ENCODE measurements at regions not wholly inside any gene's neighbourhood (a gene's known extent, or its start where the extent isn't known, plus 50 kb on each side); places are given as distances from the start of the nearest gene placed in this dataset.

DNA sequence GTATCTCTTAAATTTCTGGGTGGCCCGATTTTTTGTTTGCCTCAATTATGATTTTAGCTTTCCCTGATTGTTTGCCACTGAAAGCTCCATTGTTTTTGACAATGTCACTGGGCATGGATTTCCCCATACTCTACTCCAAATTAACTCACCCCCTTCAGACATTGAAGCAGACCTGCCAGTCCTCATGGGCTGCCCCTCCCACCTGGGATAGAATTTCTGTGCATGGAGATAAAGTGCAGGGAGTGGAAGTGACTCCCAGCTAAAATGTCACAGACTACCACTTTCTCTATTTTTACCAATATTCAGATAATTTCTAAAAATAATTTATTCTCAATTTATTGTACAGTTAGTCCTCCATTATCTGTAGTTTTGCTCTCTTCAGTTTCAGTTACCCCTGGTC, 79.1 kb upstream of the CLPB start (continued):
- TF ChIP-seq, protein P1, sequence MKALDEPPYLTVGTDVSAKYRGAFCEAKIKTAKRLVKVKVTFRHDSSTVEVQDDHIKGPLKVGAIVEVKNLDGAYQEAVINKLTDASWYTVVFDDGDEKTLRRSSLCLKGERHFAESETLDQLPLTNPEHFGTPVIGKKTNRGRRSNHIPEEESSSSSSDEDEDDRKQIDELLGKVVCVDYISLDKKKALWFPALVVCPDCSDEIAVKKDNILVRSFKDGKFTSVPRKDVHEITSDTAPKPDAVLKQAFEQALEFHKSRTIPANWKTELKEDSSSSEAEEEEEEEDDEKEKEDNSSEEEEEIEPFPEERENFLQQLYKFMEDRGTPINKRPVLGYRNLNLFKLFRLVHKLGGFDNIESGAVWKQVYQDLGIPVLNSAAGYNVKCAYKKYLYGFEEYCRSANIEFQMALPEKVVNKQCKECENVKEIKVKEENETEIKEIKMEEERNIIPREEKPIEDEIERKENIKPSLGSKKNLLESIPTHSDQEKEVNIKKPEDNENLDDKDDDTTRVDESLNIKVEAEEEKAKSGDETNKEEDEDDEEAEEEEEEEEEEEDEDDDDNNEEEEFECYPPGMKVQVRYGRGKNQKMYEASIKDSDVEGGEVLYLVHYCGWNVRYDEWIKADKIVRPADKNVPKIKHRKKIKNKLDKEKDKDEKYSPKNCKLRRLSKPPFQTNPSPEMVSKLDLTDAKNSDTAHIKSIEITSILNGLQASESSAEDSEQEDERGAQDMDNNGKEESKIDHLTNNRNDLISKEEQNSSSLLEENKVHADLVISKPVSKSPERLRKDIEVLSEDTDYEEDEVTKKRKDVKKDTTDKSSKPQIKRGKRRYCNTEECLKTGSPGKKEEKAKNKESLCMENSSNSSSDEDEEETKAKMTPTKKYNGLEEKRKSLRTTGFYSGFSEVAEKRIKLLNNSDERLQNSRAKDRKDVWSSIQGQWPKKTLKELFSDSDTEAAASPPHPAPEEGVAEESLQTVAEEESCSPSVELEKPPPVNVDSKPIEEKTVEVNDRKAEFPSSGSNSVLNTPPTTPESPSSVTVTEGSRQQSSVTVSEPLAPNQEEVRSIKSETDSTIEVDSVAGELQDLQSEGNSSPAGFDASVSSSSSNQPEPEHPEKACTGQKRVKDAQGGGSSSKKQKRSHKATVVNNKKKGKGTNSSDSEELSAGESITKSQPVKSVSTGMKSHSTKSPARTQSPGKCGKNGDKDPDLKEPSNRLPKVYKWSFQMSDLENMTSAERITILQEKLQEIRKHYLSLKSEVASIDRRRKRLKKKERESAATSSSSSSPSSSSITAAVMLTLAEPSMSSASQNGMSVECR (CRISPR knock-in tag; IDR thresholded peaks at IDR 0.05; ENCODE audit: borderline replicate concordance), result no peak
- no peak for TF ChIP-seq GTF2I (CRISPR knock-in tag; conservative IDR thresholded peaks at IDR 0.05)
- no peak for TF ChIP-seq ATF1 (CRISPR knock-in tag; IDR thresholded peaks at IDR 0.05)
- TF ChIP-seq, protein P2, sequence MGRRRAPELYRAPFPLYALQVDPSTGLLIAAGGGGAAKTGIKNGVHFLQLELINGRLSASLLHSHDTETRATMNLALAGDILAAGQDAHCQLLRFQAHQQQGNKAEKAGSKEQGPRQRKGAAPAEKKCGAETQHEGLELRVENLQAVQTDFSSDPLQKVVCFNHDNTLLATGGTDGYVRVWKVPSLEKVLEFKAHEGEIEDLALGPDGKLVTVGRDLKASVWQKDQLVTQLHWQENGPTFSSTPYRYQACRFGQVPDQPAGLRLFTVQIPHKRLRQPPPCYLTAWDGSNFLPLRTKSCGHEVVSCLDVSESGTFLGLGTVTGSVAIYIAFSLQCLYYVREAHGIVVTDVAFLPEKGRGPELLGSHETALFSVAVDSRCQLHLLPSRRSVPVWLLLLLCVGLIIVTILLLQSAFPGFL (CRISPR knock-in tag; IDR thresholded peaks at IDR 0.05; ENCODE audit: borderline replicate concordance), result no peak

DNA sequence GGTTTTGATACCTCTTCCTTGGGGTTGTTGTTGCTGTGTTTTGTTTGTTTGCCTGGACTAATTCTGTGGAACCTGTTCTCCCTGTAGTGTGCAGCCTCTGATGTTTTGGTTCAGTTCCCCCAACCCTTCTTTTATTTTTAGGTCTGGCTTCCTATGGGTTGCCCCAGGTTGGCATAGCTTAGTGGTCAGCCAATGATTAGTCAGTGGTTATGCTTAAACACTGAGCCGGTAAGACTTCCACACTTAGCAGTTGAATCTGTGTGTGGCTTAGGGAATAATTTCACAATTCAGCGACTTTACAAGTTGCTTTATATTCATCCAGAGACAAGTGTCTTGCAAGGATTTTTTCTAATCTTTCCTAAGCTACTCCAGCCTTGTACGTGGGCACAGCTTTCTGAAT, 78.6 kb upstream of the CLPB start:
- ATAC-seq (no peak), DNase-seq (ENCODE audit: low spot score) (no peak)
- Mint-ChIP-seq H3K4me3 (no peak overlapping the region), H3K27me3 (ENCODE audit: low read depth) (peaks cover 24% of the 10 kb centered on the region), H3K27ac (no peak overlapping the region), H3K9me3 (peaks cover 47% of the 10 kb centered on the region), H3K4me1 (peaks cover 2% of the 10 kb centered on the region; the same call in 1 of the 2 replicates), H3K36me3 (peaks cover 24% of the 10 kb centered on the region)
- ChIA-PET POLR2A (no interaction called here), CTCF (interaction anchor here (0.9 to 1.2 kb wide), 2 partner anchors 41 to 58 kb away, joined by 3 read pairs; no protein-coding TSS in a partner anchor)
- TF ChIP-seq FOXJ3 (CRISPR knock-in tag; IDR thresholded peaks at IDR 0.05; ENCODE audit: borderline replicate concordance), result no peak
- TF ChIP-seq, protein P3, sequence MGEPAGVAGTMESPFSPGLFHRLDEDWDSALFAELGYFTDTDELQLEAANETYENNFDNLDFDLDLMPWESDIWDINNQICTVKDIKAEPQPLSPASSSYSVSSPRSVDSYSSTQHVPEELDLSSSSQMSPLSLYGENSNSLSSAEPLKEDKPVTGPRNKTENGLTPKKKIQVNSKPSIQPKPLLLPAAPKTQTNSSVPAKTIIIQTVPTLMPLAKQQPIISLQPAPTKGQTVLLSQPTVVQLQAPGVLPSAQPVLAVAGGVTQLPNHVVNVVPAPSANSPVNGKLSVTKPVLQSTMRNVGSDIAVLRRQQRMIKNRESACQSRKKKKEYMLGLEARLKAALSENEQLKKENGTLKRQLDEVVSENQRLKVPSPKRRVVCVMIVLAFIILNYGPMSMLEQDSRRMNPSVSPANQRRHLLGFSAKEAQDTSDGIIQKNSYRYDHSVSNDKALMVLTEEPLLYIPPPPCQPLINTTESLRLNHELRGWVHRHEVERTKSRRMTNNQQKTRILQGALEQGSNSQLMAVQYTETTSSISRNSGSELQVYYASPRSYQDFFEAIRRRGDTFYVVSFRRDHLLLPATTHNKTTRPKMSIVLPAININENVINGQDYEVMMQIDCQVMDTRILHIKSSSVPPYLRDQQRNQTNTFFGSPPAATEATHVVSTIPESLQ (CRISPR knock-in tag; IDR thresholded peaks at IDR 0.05), result no peak

DNA sequence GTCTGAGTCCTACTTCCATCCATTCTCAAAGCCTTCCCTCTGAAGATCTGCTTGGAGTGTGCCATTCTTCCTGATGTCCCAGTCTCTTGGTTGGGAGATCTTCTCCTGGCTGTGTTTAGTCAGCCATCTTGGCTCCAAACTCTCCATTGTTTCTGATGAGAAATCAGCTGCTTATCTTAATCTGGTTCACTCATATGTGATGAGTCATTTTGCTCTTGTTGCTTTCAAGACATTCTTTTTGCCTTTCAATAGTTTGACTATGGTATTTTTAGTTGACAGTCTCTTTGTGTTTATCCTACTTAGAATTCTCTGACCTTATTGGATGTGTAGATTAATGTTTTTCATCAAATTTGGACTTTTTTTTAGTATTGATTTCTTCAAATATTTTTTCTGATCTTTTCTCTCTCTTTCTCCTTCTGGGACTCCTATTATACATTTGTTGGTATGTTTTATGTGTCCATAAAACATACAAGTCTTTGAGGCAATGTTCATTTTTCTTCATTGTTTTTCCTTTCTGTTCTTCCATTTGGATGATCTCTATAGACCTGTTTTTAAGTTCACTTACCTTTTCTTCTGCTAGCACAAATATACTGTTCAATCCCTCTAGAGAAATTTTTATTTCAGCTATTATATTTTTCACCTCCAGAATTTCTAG, 77.2 kb upstream of the CLPB start:
- Mint-ChIP-seq H3K36me3 (peaks cover 37% of the 10 kb centered on the region), H3K4me3 (no peak overlapping the region), H3K9me3 (peaks cover 60% of the 10 kb centered on the region), H3K4me1 (peaks cover 9% of the 10 kb centered on the region), H3K27ac (no peak overlapping the region), H3K27me3 (ENCODE audit: low read depth) (peaks cover 25% of the 10 kb centered on the region)
- POLR2A ChIA-PET, result no interaction called here
- ATAC-seq (no peak), DNase-seq (ENCODE audit: low spot score) (no peak)
- TF ChIP-seq ELF4 (CRISPR knock-in tag; IDR thresholded peaks at IDR 0.05; ENCODE audit: low read depth), result no peak
- CTCF ChIA-PET, result interaction anchor here (1.2 kb wide), 1 partner anchor 214 kb away, joined by 4 read pairs; no protein-coding TSS in a partner anchor

GRCh38 chr11:72507050-72507449, 72.7 kb upstream of the CLPB start:
- ChIA-PET CTCF (interaction anchor here (1.0 to 1.2 kb wide), 2 partner anchors 35 to 47 kb away, joined by 3 read pairs; no protein-coding TSS in a partner anchor), POLR2A (no interaction called here)
- Mint-ChIP-seq H3K36me3 (peaks cover 60% of the 10 kb centered on the region), H3K4me3 (no peak overlapping the region), H3K27me3 (ENCODE audit: low read depth) (peaks cover 39% of the 10 kb centered on the region), H3K9me3 (peaks cover 77% of the 10 kb centered on the region), H3K27ac (no peak overlapping the region), H3K4me1 (peaks cover 14% of the 10 kb centered on the region)
- ATAC-seq (peak; percentile 63), DNase-seq (ENCODE audit: low spot score) (no peak)
- no peak for TF ChIP-seq RELA (CRISPR knock-in tag; IDR thresholded peaks at IDR 0.05; ENCODE audit: borderline replicate concordance)

DNA sequence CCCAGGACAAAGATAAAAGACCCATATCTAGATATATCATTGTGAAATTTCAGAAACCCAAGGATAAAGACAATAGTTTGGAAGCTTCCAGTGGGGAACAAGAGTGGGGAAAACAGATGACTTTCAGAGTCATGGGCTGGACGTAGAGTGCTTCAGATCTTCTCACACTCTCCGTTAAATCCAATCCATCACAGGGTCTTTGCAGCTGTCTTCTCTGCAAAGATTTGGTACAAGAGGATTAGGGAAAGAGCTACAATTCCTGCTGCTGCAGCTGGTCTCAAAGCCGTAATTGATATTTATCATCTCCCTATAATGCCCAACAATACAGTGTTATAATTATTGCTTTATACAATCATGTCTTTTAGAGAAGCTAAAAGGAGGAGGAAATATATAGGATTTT, 63.4 kb upstream of the CLPB start:
- TF ChIP-seq ZNF416 (CRISPR knock-in tag; IDR thresholded peaks at IDR 0.05) (no peak), ZNF232 (CRISPR knock-in tag; IDR thresholded peaks at IDR 0.05) (no peak), KAT7 (CRISPR knock-in tag; IDR thresholded peaks at IDR 0.05; ENCODE audit: borderline replicate concordance) (no peak), SMAD3 (CRISPR knock-in tag; IDR thresholded peaks at IDR 0.05; ENCODE audit: borderline replicate concordance) (no peak), MYBL2 (CRISPR knock-in tag; IDR thresholded peaks at IDR 0.05) (no peak), PRRX2 (CRISPR knock-in tag; IDR thresholded peaks at IDR 0.05) (no peak)
- TF ChIP-seq, protein P4, sequence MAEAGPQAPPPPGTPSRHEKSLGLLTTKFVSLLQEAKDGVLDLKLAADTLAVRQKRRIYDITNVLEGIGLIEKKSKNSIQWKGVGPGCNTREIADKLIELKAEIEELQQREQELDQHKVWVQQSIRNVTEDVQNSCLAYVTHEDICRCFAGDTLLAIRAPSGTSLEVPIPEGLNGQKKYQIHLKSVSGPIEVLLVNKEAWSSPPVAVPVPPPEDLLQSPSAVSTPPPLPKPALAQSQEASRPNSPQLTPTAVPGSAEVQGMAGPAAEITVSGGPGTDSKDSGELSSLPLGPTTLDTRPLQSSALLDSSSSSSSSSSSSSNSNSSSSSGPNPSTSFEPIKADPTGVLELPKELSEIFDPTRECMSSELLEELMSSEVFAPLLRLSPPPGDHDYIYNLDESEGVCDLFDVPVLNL (CRISPR knock-in tag; IDR thresholded peaks at IDR 0.05; ENCODE audit: borderline replicate concordance, low read depth), result no peak
- POLR2A ChIA-PET, result no interaction called here
- peaks cover 8% of the 10 kb centered on the region for H3K27me3 Mint-ChIP-seq (ENCODE audit: low read depth)

More for the DNA sequence above, 63.4 kb upstream of the CLPB start:
- CTCF ChIA-PET, result interaction anchor here (1.0 to 1.2 kb wide), 3 partner anchors 26 to 76 kb away, joined by 3 to 5 read pairs (median 4); no protein-coding TSS in a partner anchor
- peaks cover 26% of the 10 kb centered on the region for H3K9me3 Mint-ChIP-seq
- ATAC-seq, result no peak
- no peaks in the 10 kb centered on the region for H3K4me1 Mint-ChIP-seq
- H3K4me3 Mint-ChIP-seq, result no peak overlapping the region
- H3K27ac Mint-ChIP-seq, result no peak overlapping the region
- no peak for DNase-seq (ENCODE audit: low spot score)
- H3K36me3 Mint-ChIP-seq, result peaks cover 8% of the 10 kb centered on the region

Data from WTC11 (cell line).